Trophoblast cell (in vitro differentiated cells and primary cell): ENCODE measurements at regions not wholly inside any gene's neighbourhood (a gene's known extent, or its start where the extent isn't known, plus 50 kb on each side); places are given as distances from the start of the nearest gene placed in this dataset.

Experiments
- DNase-seq, 2 donors: peaks; one replicate each; pipeline ENCODE4 v3.0.0-alpha.2; 2016
- H2AFZ ChIP-seq: 2 replicates; pipeline ENCODE4 v1.6.1; 2013; ENCODE audit warnings: low read length, moderate library complexity, mild to moderate bottlenecking; ENCODE audit not compliant: insufficient read depth, poor library complexity
- H2AK5ac ChIP-seq: 2 replicates; pipeline ENCODE4 v1.6.1; 2013; ENCODE audit warnings: mild to moderate bottlenecking, low read length
- H2BK120ac ChIP-seq: 2 replicates; pipeline ENCODE4 v1.6.1; 2013; ENCODE audit warnings: low read length, mild to moderate bottlenecking, moderate library complexity; ENCODE audit not compliant: insufficient read depth, poor library complexity
- H2BK12ac ChIP-seq: 2 replicates; pipeline ENCODE4 v1.6.1; 2013; ENCODE audit warnings: mild to moderate bottlenecking, low read length, moderate library complexity
- H2BK5ac ChIP-seq: 2 replicates; pipeline ENCODE4 v1.6.1; 2013; ENCODE audit warnings: low read length, low read depth, moderate library complexity, mild to moderate bottlenecking; ENCODE audit not compliant: poor library complexity
- H3K14ac ChIP-seq: 2 replicates; pipeline ENCODE4 v1.6.1; 2013; ENCODE audit warnings: mild to moderate bottlenecking, low read length
- H3K18ac ChIP-seq: 2 replicates; pipeline ENCODE4 v1.6.1; 2013; ENCODE audit warnings: mild to moderate bottlenecking, low read length
- H3K23ac ChIP-seq: 2 replicates; pipeline ENCODE4 v1.6.1; 2013; ENCODE audit warnings: low read length
- H3K27ac ChIP-seq: 2 replicates; pipeline ENCODE4 v1.5.1; 2013; ENCODE audit warnings: low read depth, mild to moderate bottlenecking, inconsistent platforms, low read length, moderate library complexity
- H3K27me3 ChIP-seq: 2 replicates; pipeline ENCODE4 v1.6.1; 2013; ENCODE audit warnings: inconsistent platforms, mild to moderate bottlenecking, low read length, moderate library complexity; ENCODE audit not compliant: insufficient read depth
- H3K36me3 ChIP-seq, 2 experiments: 1 replicate in 1 of 2; 2 replicates in 1 of 2; pipeline ENCODE4 v1.6.1; 2013; ENCODE audit warnings: low read length in 2 of 2, mild to moderate bottlenecking in 2 of 2, moderate library complexity in 1 of 2; ENCODE audit not compliant: insufficient read depth in 2 of 2, control insufficient read depth in 1 of 2
- H3K4ac ChIP-seq: 2 replicates; pipeline ENCODE4 v1.6.1; 2013; ENCODE audit warnings: low read depth, mild to moderate bottlenecking, low read length, moderate library complexity
- H3K4me1 ChIP-seq, 2 experiments: 1 replicate in 1 of 2; 2 replicates in 1 of 2; pipeline ENCODE4 v1.6.1; 2013; ENCODE audit warnings: low read length in 2 of 2, mild to moderate bottlenecking in 2 of 2, moderate library complexity in 1 of 2; ENCODE audit not compliant: insufficient read depth in 2 of 2, control insufficient read depth in 1 of 2
- H3K4me2 ChIP-seq: 2 replicates; pipeline ENCODE4 v1.6.1; 2013; ENCODE audit warnings: inconsistent platforms, mild to moderate bottlenecking, low read length, moderate library complexity
- H3K4me3 ChIP-seq: 2 replicates; pipeline ENCODE4 v1.5.1; 2013; ENCODE audit warnings: mild to moderate bottlenecking, low read depth, low read length, inconsistent platforms
- H3K79me1 ChIP-seq: one replicate; pipeline ENCODE4 v1.6.1; 2013; ENCODE audit warnings: low read length
- H3K79me2 ChIP-seq: 2 replicates; pipeline ENCODE4 v1.6.1; 2013; ENCODE audit warnings: low read length, mild to moderate bottlenecking; ENCODE audit not compliant: control insufficient read depth, insufficient read depth, poor library complexity
- H3K9ac ChIP-seq: 2 replicates; pipeline ENCODE4 v1.6.1; 2013; ENCODE audit warnings: mild to moderate bottlenecking, low read length
- H3K9me3 ChIP-seq: 2 replicates; pipeline ENCODE4 v1.6.1; 2013; ENCODE audit warnings: low read depth, mild to moderate bottlenecking, control low read depth, inconsistent platforms, low read length; ENCODE audit not compliant: insufficient read depth
- H4K12ac ChIP-seq: 2 replicates; pipeline ENCODE4 v1.6.1; 2013; ENCODE audit warnings: low read depth, mild to moderate bottlenecking, low read length, moderate library complexity
- H4K8ac ChIP-seq: 2 replicates; pipeline ENCODE4 v1.6.1; 2013; ENCODE audit warnings: low read depth, mild to moderate bottlenecking, low read length, moderate library complexity
- H4K91ac ChIP-seq: one replicate; pipeline ENCODE4 v1.6.1; 2013; ENCODE audit warnings: low read depth, mild to moderate bottlenecking, low read length, moderate library complexity
- WGBS: extraction: QIAGEN DNeasy Blood & Tissue Kit; methylation state at CpG from one replicate; pipeline ENCODE4 v1.1.7; 2013; ENCODE audit warnings: missing lambda C conversion rate; ENCODE audit not compliant: insufficient read length, insufficient coverage; ENCODE audit errors: extremely low coverage; 5-methylcytosine and 5-hydroxymethylcytosine counted together

- no peak overlapping the region for H3K4ac ChIP-seq
- H3K14ac ChIP-seq = no peak overlapping the region
- no peak overlapping the region for H3K23ac ChIP-seq
- H3K4me3 ChIP-seq = no peak overlapping the region
- no peaks in the 10 kb centered on the region for H3K79me1 ChIP-seq
- H3K9me3 ChIP-seq = peaks cover 2% of the 10 kb centered on the region
- no peak overlapping the region for H2BK120ac ChIP-seq
- no peak overlapping the region for H2AK5ac ChIP-seq
- no peaks in the 10 kb centered on the region for H3K4me1 ChIP-seq
- no CpG with 5 or more reads among the region's 2 CpGs for WGBS
- no peak overlapping the region for H3K27ac ChIP-seq
- no peak overlapping the region for H3K4me2 ChIP-seq
- H3K18ac ChIP-seq = no peak overlapping the region
- H3K36me3 ChIP-seq = no peaks in the 10 kb centered on the region
- no peaks in the 10 kb centered on the region for H3K79me2 ChIP-seq
- H3K9ac ChIP-seq = no peak overlapping the region
- H4K91ac ChIP-seq = no peak overlapping the region
- H2BK5ac ChIP-seq = no peak overlapping the region
- no peak for DNase-seq
- no peak overlapping the region for H2BK12ac ChIP-seq
- no peaks in the 10 kb centered on the region for H3K27me3 ChIP-seq
- H4K8ac ChIP-seq = no peak overlapping the region
- no peak overlapping the region for H4K12ac ChIP-seq
- H2AFZ ChIP-seq = no peak overlapping the region
These were observed 262.7 kb downstream of the MYCN start for GRCh38 chr2:16203069-16203468.

GRCh38 chr2:16202266-16203020 is 262.1 kb downstream of the MYCN start:
- Histone ChIP-seq H2AK5ac (no peak overlapping the region), H3K79me2 (no peaks in the 10 kb centered on the region), H3K4me1 (no peaks in the 10 kb centered on the region), H3K27ac (no peak overlapping the region), H3K27me3 (no peaks in the 10 kb centered on the region), H3K9me3 (peaks cover 2% of the 10 kb centered on the region), H2AFZ (no peak overlapping the region), H2BK5ac (no peak overlapping the region), H3K23ac (no peak overlapping the region), H3K4me2 (no peak overlapping the region), H3K9ac (no peak overlapping the region), H3K4ac (no peak overlapping the region), H3K79me1 (no peaks in the 10 kb centered on the region), H4K12ac (no peak overlapping the region), H4K91ac (no peak overlapping the region), H2BK120ac (no peak overlapping the region), H2BK12ac (no peak overlapping the region), H3K36me3 (no peaks in the 10 kb centered on the region), H3K4me3 (no peak overlapping the region), H3K14ac (no peak overlapping the region), H3K18ac (no peak overlapping the region), H4K8ac (no peak overlapping the region)
- WGBS = no CpG with 5 or more reads among the region's 8 CpGs
- DNase-seq = no peak

- H3K79me1 ChIP-seq = no peaks in the 10 kb centered on the region
- no peak overlapping the region for H2BK12ac ChIP-seq
- H3K79me2 ChIP-seq = no peaks in the 10 kb centered on the region
- WGBS = no CpG with 5 or more reads among the region's 7 CpGs
- peaks cover 2% of the 10 kb centered on the region for H3K9me3 ChIP-seq
- H2BK5ac ChIP-seq = no peak overlapping the region
- H3K4me2 ChIP-seq = no peak overlapping the region
- H2AK5ac ChIP-seq = no peak overlapping the region
- H4K12ac ChIP-seq = no peak overlapping the region
- H2BK120ac ChIP-seq = no peak overlapping the region
- H3K27ac ChIP-seq = no peak overlapping the region
- H4K91ac ChIP-seq = no peak overlapping the region
- H4K8ac ChIP-seq = no peak overlapping the region
- no peak overlapping the region for H3K18ac ChIP-seq
- no peaks in the 10 kb centered on the region for H3K27me3 ChIP-seq
- no peaks in the 10 kb centered on the region for H3K36me3 ChIP-seq
- H3K4ac ChIP-seq = no peak overlapping the region
- H2AFZ ChIP-seq = no peak overlapping the region
- H3K4me3 ChIP-seq = no peak overlapping the region
- no peak for DNase-seq
- no peak overlapping the region for H3K9ac ChIP-seq
- H3K14ac ChIP-seq = no peak overlapping the region
- H3K4me1 ChIP-seq = no peaks in the 10 kb centered on the region
- no peak overlapping the region for H3K23ac ChIP-seq
These were observed 261.5 kb downstream of the MYCN start for GRCh38 chr2:16201848-16202247.

- WGBS = no CpG with 5 or more reads among the region's 3 CpGs
- no peaks in the 10 kb centered on the region for H3K27me3 ChIP-seq
These were observed 260.3 kb downstream of the MYCN start for GRCh38 chr2:16200554-16201193.

More at GRCh38 chr2:16200554-16201193, 260.3 kb downstream of the MYCN start:
- H2BK120ac ChIP-seq = no peak overlapping the region
- H3K4ac ChIP-seq = no peak overlapping the region
- H3K9ac ChIP-seq = no peak overlapping the region
- no peak overlapping the region for H3K18ac ChIP-seq
- H4K91ac ChIP-seq = no peak overlapping the region
- H3K79me2 ChIP-seq = no peaks in the 10 kb centered on the region
- H2AK5ac ChIP-seq = no peak overlapping the region
- H2BK12ac ChIP-seq = no peak overlapping the region
- no peak overlapping the region for H3K14ac ChIP-seq
- H3K27ac ChIP-seq = no peak overlapping the region
- no peak overlapping the region for H3K4me2 ChIP-seq
- peaks cover 2% of the 10 kb centered on the region for H3K9me3 ChIP-seq
- no peaks in the 10 kb centered on the region for H3K36me3 ChIP-seq
- H2BK5ac ChIP-seq = no peak overlapping the region
- no peaks in the 10 kb centered on the region for H3K79me1 ChIP-seq
- H3K4me1 ChIP-seq = no peaks in the 10 kb centered on the region
- H4K12ac ChIP-seq = no peak overlapping the region
- no peak overlapping the region for H3K23ac ChIP-seq
- DNase-seq = no peak
- no peak overlapping the region for H2AFZ ChIP-seq
- no peak overlapping the region for H4K8ac ChIP-seq
- H3K4me3 ChIP-seq = no peak overlapping the region
